ENCODE measurements at regions not wholly inside any gene's neighbourhood (a gene's known extent, or its start where the extent isn't known, plus 50 kb on each side); places are given as distances from the start of the nearest gene placed in this dataset.
"Not testable (repeated sequence)": the region's sequence is repeated elsewhere in the genome, so short reads cannot be mapped to it uniquely, and the experiment has no call there.

DNA sequence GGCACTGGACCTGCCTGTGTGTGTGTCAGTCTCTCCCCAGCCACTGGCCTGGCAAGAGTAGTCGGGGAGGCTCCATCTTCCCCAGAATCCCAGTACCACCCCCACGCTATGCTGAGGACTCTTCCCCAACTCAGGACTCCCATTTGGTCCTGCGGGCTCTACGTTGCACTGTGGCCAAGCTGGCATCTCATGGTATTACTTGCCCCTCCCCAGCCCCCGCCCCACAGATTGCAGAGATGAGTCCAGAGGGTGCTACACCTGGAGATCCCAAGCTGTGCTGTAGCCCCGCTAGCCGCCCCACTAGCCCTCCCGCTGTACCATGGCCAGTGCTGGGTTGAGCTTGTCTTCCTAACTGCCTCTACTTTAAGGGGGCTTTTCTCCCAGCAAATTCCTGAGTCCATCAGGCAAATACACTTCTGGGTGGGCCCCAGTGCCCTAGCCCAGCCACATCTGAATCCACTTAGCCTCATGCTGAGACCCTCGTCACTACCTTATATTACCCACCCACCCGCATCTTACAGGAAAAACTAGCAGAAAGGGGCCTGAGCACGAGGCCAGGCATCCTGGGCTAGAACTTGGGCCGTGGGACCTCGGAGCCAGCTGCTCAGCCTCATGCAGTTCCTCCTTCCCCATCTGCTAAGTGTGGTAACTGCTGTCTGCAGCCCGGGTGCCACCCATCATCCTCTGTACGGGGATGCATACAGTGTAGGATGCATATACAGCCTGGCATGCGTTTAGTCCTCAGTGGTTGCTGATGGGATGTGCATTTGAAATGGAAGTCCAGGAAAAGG is 65.8 kb upstream of the CACUL1 start:
- no peak for DNase-seq
- Histone ChIP-seq H3K27ac (no peak overlapping the region), H3K9me3 (ENCODE audit: severe bottlenecking) (no peaks in the 10 kb centered on the region), H3K36me3 (no peaks in the 10 kb centered on the region), H3K27me3 (ENCODE audit: insufficient read depth, low read depth, severe bottlenecking) (no peaks in the 10 kb centered on the region), H3K4me3 (ENCODE audit: low read depth, low read length) (no peak overlapping the region)
- TF ChIP-seq, protein P1, sequence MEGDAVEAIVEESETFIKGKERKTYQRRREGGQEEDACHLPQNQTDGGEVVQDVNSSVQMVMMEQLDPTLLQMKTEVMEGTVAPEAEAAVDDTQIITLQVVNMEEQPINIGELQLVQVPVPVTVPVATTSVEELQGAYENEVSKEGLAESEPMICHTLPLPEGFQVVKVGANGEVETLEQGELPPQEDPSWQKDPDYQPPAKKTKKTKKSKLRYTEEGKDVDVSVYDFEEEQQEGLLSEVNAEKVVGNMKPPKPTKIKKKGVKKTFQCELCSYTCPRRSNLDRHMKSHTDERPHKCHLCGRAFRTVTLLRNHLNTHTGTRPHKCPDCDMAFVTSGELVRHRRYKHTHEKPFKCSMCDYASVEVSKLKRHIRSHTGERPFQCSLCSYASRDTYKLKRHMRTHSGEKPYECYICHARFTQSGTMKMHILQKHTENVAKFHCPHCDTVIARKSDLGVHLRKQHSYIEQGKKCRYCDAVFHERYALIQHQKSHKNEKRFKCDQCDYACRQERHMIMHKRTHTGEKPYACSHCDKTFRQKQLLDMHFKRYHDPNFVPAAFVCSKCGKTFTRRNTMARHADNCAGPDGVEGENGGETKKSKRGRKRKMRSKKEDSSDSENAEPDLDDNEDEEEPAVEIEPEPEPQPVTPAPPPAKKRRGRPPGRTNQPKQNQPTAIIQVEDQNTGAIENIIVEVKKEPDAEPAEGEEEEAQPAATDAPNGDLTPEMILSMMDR (IDR thresholded peaks at IDR 0.05; ENCODE audit: low read depth, low read length): no peak

- TF ChIP-seq, protein P1 (IDR thresholded peaks at IDR 0.05; ENCODE audit: low read depth, low read length): no peak
- Histone ChIP-seq H3K4me3 (ENCODE audit: low read depth, low read length) (no peak overlapping the region), H3K36me3 (no peaks in the 10 kb centered on the region), H3K27me3 (ENCODE audit: insufficient read depth, low read depth, severe bottlenecking) (no peaks in the 10 kb centered on the region), H3K27ac (no peak overlapping the region), H3K9me3 (ENCODE audit: severe bottlenecking) (peaks cover 3% of the 10 kb centered on the region)
- DNase-seq: no peak
Measured at GRCh38 chr10:118823256-118823907, 68.6 kb upstream of the CACUL1 start.

DNA sequence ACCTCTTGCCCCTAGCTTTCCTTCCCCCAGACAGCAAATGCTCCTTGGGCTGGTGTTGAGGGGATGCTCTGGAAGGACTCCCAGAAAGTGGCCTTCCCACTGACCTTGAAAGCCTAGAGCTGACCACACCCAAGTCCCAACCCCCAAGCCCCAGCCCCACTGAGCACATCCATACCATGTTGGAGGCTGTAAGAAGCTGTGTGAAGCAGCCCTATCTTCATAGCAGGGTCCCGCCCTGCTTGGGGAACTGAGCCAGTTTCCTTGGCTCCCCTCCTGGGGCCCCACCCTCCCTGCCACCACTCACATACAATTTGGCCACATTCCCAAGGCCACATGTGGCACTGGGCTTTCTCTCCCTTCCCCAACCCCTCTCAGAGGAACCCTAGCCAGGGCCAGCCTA is 72.3 kb upstream of the CACUL1 start:
- Histone ChIP-seq H3K36me3 (no peaks in the 10 kb centered on the region), H3K27ac (no peak overlapping the region), H3K9me3 (ENCODE audit: severe bottlenecking) (peaks cover 3% of the 10 kb centered on the region), H3K4me3 (ENCODE audit: low read depth, low read length) (no peak overlapping the region), H3K27me3 (ENCODE audit: insufficient read depth, low read depth, severe bottlenecking) (no peaks in the 10 kb centered on the region)
- TF ChIP-seq, protein P1 (IDR thresholded peaks at IDR 0.05; ENCODE audit: low read depth, low read length): no peak
- no peak for DNase-seq

GRCh38 chr10:118827466-118828155 is 72.8 kb upstream of the CACUL1 start:
- no peak for DNase-seq
- peaks cover 3% of the 10 kb centered on the region for H3K9me3 ChIP-seq (ENCODE audit: severe bottlenecking)
- TF ChIP-seq, protein P1 (IDR thresholded peaks at IDR 0.05; ENCODE audit: low read depth, low read length): peak; percentile 63
- H3K27ac ChIP-seq: no peak overlapping the region
- H3K4me3 ChIP-seq (ENCODE audit: low read depth, low read length): no peak overlapping the region
- H3K27me3 ChIP-seq (ENCODE audit: insufficient read depth, low read depth, severe bottlenecking): no peaks in the 10 kb centered on the region
- no peaks in the 10 kb centered on the region for H3K36me3 ChIP-seq

- Histone ChIP-seq H3K4me3 (ENCODE audit: low read depth, low read length) (no peak overlapping the region), H3K9me3 (ENCODE audit: severe bottlenecking) (peaks cover 3% of the 10 kb centered on the region), H3K27me3 (ENCODE audit: insufficient read depth, low read depth, severe bottlenecking) (no peaks in the 10 kb centered on the region), H3K27ac (no peak overlapping the region), H3K36me3 (no peaks in the 10 kb centered on the region)
- DNase-seq: no peak
- TF ChIP-seq, protein P1 (IDR thresholded peaks at IDR 0.05; ENCODE audit: low read depth, low read length): no peak
Measured at GRCh38 chr10:118832241-118832651, 77.5 kb upstream of the CACUL1 start.

DNA sequence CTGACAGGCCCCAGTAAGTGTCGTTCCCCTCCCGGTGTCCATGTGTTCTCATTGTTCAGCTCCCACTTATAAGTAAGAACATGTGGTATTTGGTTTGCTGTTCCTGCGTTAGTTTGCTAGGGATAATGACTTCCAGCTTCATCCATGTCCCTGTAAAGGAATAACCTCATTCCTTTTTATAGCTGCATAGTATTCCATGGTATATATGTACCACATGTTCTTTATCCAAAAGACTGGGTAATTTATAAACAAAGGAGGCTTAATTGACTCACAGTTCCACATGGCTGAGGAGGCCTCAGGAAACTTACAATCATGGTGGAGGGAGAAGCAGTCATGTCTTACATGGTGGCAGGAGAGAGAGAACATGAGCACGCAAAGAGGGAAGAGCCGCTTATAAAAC is 79.6 kb upstream of the CACUL1 start:
- not testable (repeated sequence) for H3K9me3 ChIP-seq (ENCODE audit: severe bottlenecking)

More for the DNA sequence above, 79.6 kb upstream of the CACUL1 start:
- H3K27ac ChIP-seq; DNase-seq; H3K27me3 ChIP-seq (ENCODE audit: insufficient read depth, low read depth, severe bottlenecking); H3K36me3 ChIP-seq; H3K4me3 ChIP-seq (ENCODE audit: low read depth, low read length): not testable (repeated sequence)
